ENCODE measurements at regions not wholly inside any gene's neighbourhood (a gene's known extent, or its start where the extent isn't known, plus 50 kb on each side); places are given as distances from the start of the nearest gene placed in this dataset.

- H3K79me2 ChIP-seq (ENCODE audit: insufficient read depth, low read length) = no peaks in the 10 kb centered on the region
- no peaks in the 10 kb centered on the region for H3K4me1 ChIP-seq (ENCODE audit: insufficient read depth, low read length, severe bottlenecking)
- no peaks in the 10 kb centered on the region for H3K9me2 ChIP-seq (ENCODE audit: low read depth, low read length)
- H3K4me3 ChIP-seq (ENCODE audit: low read depth, low read length, poor library complexity, severe bottlenecking) = no peak overlapping the region
- H3K4me2 ChIP-seq (ENCODE audit: low read length) = no peak overlapping the region
- no peak overlapping the region for H3K27ac ChIP-seq (ENCODE audit: low read depth, low read length, poor library complexity, severe bottlenecking)
- H3K9me3 ChIP-seq (ENCODE audit: low read length) = no peaks in the 10 kb centered on the region
- no peaks in the 10 kb centered on the region for H3K27me3 ChIP-seq (ENCODE audit: insufficient read depth, low read length)
- no peaks in the 10 kb centered on the region for H3K36me3 ChIP-seq (ENCODE audit: insufficient read depth, low read length)
- no peak for TF ChIP-seq CTCF (IDR thresholded peaks at IDR 0.05; ENCODE audit: low read length)
- no peak for TF ChIP-seq EZH2 (IDR thresholded peaks at IDR 0.05; ENCODE audit: borderline replicate concordance, low read length)
- H4K20me1 ChIP-seq (ENCODE audit: insufficient read depth, low read length) = no peaks in the 10 kb centered on the region
- H3F3A ChIP-seq (ENCODE audit: insufficient read depth, low read length) = no peaks in the 10 kb centered on the region
- H3K9ac ChIP-seq (ENCODE audit: low read length) = no peak overlapping the region
- no peak overlapping the region for H2AFZ ChIP-seq (ENCODE audit: low read length)
Measured at GRCh38 chr3:111351334-111351733, 190.7 kb upstream of the CD96 start.

- Histone ChIP-seq H4K20me1 (ENCODE audit: insufficient read depth, low read length) (no peaks in the 10 kb centered on the region), H3K9me2 (ENCODE audit: low read depth, low read length) (no peaks in the 10 kb centered on the region), H3K4me3 (ENCODE audit: low read depth, low read length, poor library complexity, severe bottlenecking) (no peak overlapping the region), H2AFZ (ENCODE audit: low read length) (no peak overlapping the region), H3K4me2 (ENCODE audit: low read length) (no peak overlapping the region), H3K9me3 (ENCODE audit: low read length) (no peaks in the 10 kb centered on the region), H3K27me3 (ENCODE audit: insufficient read depth, low read length) (no peaks in the 10 kb centered on the region), H3K4me1 (ENCODE audit: insufficient read depth, low read length, severe bottlenecking) (no peaks in the 10 kb centered on the region), H3K27ac (ENCODE audit: low read depth, low read length, poor library complexity, severe bottlenecking) (no peak overlapping the region), H3K9ac (ENCODE audit: low read length) (no peak overlapping the region), H3F3A (ENCODE audit: insufficient read depth, low read length) (no peaks in the 10 kb centered on the region), H3K79me2 (ENCODE audit: insufficient read depth, low read length) (no peaks in the 10 kb centered on the region), H3K36me3 (ENCODE audit: insufficient read depth, low read length) (no peaks in the 10 kb centered on the region)
- TF ChIP-seq EZH2 (IDR thresholded peaks at IDR 0.05; ENCODE audit: borderline replicate concordance, low read length) (no peak), CTCF (IDR thresholded peaks at IDR 0.05; ENCODE audit: low read length) (no peak)
Measured at GRCh38 chr3:111352585-111352984, 189.4 kb upstream of the CD96 start.

- Histone ChIP-seq H3K9me3 (ENCODE audit: low read length) (no peaks in the 10 kb centered on the region), H3K79me2 (ENCODE audit: insufficient read depth, low read length) (no peaks in the 10 kb centered on the region), H3K9me2 (ENCODE audit: low read depth, low read length) (no peaks in the 10 kb centered on the region), H3K4me3 (ENCODE audit: low read depth, low read length, poor library complexity, severe bottlenecking) (no peak overlapping the region), H3K27me3 (ENCODE audit: insufficient read depth, low read length) (no peaks in the 10 kb centered on the region), H3K36me3 (ENCODE audit: insufficient read depth, low read length) (no peaks in the 10 kb centered on the region), H3K9ac (ENCODE audit: low read length) (no peak overlapping the region), H3K4me2 (ENCODE audit: low read length) (no peak overlapping the region), H3F3A (ENCODE audit: insufficient read depth, low read length) (no peaks in the 10 kb centered on the region), H3K27ac (ENCODE audit: low read depth, low read length, poor library complexity, severe bottlenecking) (no peak overlapping the region), H4K20me1 (ENCODE audit: insufficient read depth, low read length) (no peaks in the 10 kb centered on the region), H2AFZ (ENCODE audit: low read length) (no peak overlapping the region), H3K4me1 (ENCODE audit: insufficient read depth, low read length, severe bottlenecking) (no peaks in the 10 kb centered on the region)
- TF ChIP-seq EZH2 (IDR thresholded peaks at IDR 0.05; ENCODE audit: borderline replicate concordance, low read length) = no peak
- TF ChIP-seq CTCF (IDR thresholded peaks at IDR 0.05; ENCODE audit: low read length) = no peak
Measured at GRCh38 chr3:111359261-111360030, 182.6 kb upstream of the CD96 start.
